Activated CD4-positive, alpha-beta T cell treated with anti-CD3 and anti-CD28 coated beads, Interleukin-2, amount 50 U/mL, for 1 hour (primary cell): ENCODE measurements at regions not wholly inside any gene's neighbourhood (a gene's known extent, or its start where the extent isn't known, plus 50 kb on each side); places are given as distances from the start of the nearest gene placed in this dataset.

Source experiments
- DNase-seq: peaks from one replicate; pipeline ENCODE4 v3.0.0-alpha.2; 2020

DNA sequence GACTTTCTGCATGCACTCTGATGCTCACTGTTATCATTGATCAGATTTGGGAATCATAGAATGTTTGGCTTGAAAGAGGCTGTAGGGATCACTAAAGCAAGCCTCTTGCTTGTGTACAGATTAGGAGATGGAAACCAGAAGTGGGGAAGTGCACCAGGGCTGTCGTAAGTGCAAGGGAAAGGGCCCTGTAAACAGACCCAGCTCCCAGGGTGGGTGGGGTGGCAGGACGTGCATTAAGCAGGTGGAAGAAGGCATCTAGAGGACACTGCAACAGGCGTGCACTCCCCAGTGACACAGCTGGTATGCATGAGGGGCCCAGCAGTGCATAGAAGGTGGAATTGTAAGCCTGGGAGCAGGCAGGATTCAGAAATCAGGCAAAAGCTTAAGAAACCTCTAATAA is 58.0 kb upstream of the SLC7A14 start:
- DNase-seq = no peak

- DNase-seq = no peak
Observed at GRCh38 chr3:170642882-170643601, 57.2 kb upstream of the SLC7A14 start.

DNA sequence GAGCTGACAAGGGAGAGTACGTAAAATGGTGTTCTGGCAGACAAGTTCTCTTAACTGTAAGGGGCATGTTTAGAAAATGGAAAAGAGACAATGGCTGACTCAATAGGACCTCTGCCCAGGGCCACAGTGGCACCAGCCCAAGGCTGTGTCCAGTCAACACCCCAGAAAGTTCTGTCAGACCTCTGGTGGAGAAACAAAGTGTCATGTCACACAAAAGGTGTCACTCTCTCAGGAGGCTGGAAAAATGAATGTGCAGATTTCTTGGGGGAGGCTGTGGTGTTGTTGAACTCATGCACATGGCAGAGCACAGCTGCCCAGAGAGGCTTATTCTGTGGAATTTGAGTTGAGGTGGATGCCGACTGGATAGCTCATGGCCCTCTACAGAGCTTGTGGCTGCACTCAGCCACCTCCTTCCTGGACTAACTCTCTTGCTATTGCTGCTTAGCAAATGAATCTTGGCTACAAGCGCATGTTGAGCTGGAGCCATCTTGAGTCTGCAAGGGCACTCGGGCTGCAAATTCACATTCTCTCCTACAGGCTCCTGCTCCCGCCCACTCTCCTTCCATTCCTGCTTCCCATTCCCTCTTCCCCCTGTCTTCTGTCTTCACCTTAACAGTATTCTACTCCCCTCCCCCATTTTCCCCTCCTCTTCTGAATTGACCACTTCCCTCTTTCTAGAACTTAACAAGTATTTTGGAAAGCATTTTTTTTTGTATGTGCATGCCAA is 55.8 kb upstream of the SLC7A14 start:
- DNase-seq = no peak

DNA sequence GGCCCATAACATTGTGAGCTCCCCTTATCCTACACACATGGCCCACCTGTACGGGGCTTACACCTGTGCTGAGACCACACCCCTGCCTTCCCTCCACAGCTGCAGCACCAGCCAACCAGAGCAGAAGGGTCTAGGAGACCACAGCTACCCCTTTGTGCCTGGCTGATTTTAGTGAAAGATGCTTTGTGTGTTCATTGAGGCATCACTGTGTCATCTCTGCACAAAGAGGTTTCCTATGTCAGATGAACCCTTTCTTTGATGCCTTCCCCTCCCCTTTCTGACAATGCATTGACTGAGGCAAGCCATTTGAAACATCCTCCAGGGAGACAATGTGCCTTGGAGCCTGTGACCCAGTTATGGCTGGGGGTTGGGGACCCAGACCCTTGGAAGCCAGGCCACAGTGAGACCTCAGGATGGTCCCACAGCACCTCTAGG is 54.9 kb upstream of the SLC7A14 start:
- no peak for DNase-seq

DNA sequence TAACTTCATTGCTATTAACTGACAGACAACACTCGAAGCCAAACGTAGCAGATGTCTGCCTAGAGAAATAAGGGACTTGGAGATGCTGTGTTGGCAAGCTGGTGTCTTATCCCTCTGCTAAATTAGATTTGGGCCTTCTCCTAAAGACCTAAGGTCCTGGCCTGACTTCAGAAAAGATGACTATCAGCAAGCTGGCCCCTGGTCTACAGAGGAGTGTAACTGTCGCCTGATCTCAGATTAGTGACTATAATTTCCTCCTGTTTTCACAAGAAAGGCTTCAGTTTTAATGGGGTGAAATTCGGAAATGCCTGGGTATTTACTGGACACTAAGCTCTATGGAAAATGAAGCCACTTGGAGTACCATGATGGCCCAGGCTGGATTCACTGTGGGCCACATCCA is 53.1 kb upstream of the SLC7A14 start:
- no peak for DNase-seq

- DNase-seq = no peak
Observed at GRCh38 chr3:170637306-170637705, 51.4 kb upstream of the SLC7A14 start.

- DNase-seq = no peak
Observed at GRCh38 chr3:170636400-170636973, 50.6 kb upstream of the SLC7A14 start.
